NOMO-1 treated with dmso at 0.1 percent for 144 hours (cell line): ENCODE measurements at regions not wholly inside any gene's neighbourhood (a gene's known extent, or its start where the extent isn't known, plus 50 kb on each side); places are given as distances from the start of the nearest gene placed in this dataset.

Experiments used
- DNase-seq: peaks from one replicate; lab custom pipeline; 2025; ENCODE audit not compliant: unreplicated experiment; lab: John Stamatoyannopoulos, UW

GRCh38 chr10:91335147-91335546 is 75.0 kb upstream of the HECTD2 start:
- DNase-seq, result no peak

DNA sequence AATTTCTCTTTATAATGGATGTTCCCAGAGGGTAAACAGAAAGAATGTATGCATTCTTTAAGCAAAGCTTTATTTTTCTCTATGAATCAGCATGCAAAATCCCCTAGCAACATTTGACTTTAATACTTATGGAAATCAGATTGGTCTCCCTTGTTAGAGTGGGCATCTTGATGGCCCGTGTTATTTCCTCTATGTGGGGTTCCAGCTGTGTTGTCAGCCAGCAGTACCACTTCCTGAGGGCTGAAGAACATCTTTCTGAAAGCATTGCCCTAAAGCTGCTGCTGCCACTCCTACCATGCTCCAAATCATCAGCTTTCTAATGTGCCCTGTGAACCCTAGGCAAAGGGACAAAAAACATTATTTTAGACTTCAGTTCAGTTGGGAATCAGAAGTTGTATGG is 70.4 kb upstream of the HECTD2 start:
- DNase-seq, result no peak

DNA sequence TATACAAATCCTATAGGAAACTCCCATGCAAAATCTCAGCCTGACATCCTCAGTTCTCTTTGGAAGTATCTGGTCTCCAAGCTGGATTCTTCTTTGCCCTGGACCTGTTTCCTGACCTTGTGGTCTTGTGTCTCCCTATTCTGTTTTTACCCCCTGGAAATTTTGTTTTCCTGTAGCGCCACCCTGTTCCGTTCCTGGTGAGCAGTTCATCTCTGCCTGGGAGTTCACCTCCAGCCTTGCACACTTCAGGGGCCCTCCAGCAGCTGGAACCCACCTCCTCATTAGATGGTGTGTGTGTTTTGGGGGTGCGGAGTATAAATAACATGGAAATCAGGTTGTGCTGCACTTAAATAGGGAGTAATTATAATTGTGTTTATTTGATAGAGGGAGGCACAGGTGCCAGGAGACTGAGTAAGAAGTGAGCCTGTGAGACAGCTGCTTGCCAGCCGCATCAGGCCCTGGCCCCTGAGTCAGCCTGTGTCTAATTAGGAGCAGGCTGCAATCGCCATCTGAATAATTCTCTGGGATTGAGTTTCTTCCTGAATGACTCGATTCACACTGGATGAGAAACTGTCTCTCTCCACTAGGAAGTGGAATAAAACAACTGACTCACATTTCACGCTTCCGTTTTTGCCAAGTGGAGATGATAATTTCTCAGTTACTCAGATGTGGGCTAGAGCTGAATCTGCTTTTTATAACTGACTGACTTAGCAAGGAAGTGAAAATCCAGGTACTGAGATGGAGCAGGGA is 69.4 kb upstream of the HECTD2 start:
- peak; percentile 15 for DNase-seq

DNA sequence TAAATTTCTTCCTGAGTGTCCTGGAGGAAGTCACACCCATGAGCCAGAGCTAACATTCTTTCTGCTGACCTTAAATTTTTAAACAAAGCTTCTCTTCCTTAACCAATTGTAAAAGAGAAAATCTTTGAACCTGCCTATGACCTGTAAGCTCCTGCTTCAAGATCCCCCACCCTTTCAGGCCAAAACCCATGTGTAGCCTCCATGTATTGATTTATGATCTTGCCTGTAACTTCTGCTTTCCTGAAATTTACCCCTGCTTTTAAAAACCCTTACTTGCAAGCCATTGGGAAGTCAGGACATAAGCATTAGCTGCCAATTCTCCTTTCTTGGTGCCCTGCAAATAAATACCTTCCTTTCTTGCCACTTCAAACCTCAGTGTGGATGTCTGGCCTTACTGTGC is 68.5 kb upstream of the HECTD2 start:
- DNase-seq, result peak; percentile 31

- no peak for DNase-seq
These were observed 67.1 kb upstream of the HECTD2 start for GRCh38 chr10:91343010-91343409.

DNA sequence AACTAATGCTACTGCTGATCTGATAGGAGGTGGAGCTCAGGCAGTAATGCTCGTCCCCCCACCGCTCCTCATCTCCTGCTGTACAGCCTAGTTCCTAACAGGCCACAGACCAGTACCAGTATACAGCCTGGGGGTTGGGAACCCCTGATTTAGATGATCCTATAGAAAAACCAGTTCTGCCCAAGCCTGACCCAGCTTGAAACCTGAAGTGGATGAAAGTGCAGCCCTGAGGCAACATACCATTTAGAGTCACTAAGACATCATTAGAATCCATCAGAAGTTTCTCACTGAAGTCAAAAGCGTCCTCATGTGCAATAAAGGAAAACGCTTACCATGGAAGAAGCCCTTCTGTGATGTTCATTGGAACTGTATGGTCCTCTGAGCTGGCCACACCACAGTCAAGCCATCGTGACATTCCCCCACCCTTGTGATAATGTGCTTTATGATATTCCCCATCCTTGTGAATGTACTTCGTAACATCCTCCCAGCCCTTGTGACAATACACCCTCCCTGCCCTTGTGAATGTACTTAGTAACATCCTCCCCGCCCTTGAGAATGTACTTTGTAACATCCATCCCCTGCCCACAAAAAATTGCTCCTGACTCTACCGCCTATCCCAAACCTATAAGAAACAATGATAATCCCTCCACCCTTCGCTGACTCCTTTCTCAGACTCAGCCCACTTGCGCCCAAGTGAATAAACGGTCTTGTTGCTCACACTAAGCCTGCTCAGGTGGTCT is 65.9 kb upstream of the HECTD2 start:
- no peak for DNase-seq

GRCh38 chr10:91345716-91346115 is 64.4 kb upstream of the HECTD2 start:
- no peak for DNase-seq

DNA sequence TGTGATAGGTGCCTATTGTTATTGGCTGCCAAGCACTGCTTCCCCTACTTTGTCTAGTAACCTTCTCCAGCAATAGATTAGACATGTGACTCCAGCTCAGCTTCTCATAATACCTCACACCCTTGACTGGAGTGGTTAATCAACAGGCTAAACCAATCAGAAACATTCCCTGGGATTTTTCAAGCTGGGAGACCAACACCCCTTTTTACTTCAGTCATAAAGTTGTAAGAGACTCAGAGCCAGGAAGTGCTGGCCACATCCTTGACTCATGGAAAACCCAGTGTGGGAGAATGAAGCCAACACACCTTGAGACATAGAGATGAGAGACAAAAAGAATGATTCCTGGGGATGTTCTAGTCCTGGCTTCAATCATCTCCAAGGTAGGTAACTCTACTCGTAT is 62.6 kb upstream of the HECTD2 start:
- DNase-seq, result no peak

- no peak for DNase-seq
These were observed 60.8 kb upstream of the HECTD2 start for GRCh38 chr10:91349381-91349780.

- DNase-seq, result no peak
These were observed 59.5 kb upstream of the HECTD2 start for GRCh38 chr10:91350651-91351081.

DNA sequence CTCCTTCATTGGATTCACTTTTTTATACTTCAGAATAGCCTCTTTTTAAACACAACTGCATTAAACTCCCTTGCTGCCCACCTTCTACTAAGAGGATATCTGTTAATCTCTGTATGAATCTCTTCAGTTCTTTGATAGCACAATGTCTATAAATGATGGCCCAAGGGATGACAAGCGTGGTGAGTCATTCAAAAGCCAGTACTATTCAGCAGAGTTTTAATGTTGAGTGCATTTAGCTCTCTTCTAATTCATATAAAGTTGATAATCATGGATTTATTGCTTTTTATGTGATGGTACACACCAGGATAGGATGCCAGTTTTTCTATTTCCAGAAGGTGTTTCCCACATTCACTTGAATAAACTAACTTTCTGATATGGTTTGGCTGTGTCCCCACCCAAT is 57.4 kb upstream of the HECTD2 start:
- no peak for DNase-seq

DNA sequence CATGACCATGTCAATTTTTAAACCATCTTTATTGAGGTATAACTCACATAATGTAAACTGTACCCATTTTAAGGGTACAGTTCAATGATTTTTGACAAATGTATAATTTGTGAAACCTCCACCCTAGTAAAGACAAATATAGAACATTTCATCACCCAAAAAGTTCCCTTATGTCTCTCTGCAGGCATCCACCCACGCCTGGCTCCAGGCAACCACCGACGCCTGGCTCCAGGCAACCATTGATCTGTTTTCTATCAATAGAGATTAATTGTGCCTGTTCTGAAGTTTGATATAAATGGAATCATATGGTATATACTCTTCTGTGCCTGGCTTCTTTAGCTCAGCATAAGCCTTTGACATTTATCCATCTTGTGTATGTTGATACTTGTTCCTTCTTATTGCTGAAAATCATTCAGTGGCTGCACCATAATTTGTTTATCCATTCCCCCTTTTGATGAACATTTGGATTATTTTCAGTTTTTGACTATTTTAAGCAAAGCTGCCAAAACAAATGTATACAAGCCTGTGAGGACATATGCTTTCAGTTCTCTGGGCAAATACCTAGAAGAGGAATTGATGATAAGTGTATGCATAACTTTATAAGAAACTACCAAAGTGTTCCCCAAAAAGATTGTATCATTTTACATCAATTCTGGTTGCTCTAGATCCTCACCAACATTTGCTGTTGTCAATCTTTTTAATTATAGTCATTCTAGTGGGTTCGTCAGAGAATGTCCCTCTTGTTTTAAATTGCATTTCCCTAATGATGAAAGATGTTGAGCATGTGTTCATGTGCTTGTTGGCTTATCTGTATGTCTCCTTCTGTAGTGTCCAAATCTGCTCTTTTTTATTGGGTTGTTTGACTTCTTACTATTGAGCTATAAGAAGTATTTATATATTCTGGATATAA is 55.7 kb upstream of the HECTD2 start:
- no peak for DNase-seq

DNA sequence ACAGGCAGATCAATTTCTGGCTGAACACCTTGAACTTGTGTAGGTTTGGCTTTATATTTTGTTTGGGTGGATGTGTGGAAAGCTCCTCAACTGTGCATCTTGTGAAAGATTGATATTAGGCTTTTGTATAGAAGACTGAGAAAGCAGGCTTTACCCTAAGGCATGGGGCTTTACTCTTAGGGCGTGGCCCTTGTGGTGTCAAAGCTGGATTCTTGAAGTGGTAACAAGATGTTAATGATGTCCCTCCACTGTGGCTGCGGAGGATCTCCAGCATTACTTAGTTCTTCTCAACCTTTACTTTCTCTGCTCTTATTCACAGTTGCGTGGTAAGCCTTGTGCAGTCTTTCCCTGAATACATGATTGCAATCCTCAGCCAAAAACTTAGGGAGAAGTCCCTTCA is 54.1 kb upstream of the HECTD2 start:
- no peak for DNase-seq

DNA sequence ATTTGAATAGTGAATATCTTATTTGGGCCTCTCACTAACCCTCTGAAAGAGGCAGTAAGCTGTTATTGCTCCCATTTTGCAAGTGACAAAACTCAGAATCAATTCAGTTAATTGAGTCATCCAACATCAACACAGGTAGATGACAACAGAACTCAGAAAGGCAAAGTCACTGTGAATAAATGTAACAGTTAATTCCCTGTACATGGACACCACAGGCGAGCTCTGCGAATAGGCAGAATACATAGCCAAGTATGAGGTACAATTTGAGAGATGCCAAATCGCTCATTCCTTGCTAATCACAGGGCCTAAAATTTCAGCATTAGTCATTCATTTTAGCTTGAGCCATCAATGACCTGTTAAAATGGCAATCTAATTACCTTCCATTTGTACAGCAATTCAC is 52.6 kb upstream of the HECTD2 start:
- DNase-seq, result no peak
